ENCODE measurements at regions not wholly inside any gene's neighbourhood (a gene's known extent, or its start where the extent isn't known, plus 50 kb on each side); places are given as distances from the start of the nearest gene placed in this dataset.

DNA sequence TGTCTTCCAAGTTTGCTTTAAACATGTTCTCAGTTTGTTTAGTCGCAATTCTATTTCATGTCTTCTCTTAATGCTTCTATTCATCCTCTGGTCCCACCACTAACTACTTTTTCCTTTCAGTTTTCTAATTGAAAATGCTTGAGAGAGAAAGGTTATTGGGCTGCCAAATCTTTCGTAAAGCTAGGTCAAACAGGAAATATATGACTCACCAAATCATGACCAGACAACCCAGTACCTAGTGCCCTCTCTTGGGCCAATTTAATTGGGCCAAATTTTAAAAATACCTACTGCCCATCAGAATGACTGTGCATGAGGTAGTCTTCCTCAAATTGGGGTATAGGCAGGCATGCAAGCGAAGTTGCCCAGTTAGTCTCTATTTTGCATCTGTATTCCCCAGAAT is 295.4 kb upstream of the PBX1 start:
- no peak for DNase-seq (ENCODE audit: low read depth)
- H3K4me3 ChIP-seq (ENCODE audit: low read length), result no peak overlapping the region
- TF ChIP-seq, protein P1, sequence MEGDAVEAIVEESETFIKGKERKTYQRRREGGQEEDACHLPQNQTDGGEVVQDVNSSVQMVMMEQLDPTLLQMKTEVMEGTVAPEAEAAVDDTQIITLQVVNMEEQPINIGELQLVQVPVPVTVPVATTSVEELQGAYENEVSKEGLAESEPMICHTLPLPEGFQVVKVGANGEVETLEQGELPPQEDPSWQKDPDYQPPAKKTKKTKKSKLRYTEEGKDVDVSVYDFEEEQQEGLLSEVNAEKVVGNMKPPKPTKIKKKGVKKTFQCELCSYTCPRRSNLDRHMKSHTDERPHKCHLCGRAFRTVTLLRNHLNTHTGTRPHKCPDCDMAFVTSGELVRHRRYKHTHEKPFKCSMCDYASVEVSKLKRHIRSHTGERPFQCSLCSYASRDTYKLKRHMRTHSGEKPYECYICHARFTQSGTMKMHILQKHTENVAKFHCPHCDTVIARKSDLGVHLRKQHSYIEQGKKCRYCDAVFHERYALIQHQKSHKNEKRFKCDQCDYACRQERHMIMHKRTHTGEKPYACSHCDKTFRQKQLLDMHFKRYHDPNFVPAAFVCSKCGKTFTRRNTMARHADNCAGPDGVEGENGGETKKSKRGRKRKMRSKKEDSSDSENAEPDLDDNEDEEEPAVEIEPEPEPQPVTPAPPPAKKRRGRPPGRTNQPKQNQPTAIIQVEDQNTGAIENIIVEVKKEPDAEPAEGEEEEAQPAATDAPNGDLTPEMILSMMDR (IDR thresholded peaks at IDR 0.05; ENCODE audit: insufficient read depth, low read depth, low read length, missing control alignments), result no peak

DNA sequence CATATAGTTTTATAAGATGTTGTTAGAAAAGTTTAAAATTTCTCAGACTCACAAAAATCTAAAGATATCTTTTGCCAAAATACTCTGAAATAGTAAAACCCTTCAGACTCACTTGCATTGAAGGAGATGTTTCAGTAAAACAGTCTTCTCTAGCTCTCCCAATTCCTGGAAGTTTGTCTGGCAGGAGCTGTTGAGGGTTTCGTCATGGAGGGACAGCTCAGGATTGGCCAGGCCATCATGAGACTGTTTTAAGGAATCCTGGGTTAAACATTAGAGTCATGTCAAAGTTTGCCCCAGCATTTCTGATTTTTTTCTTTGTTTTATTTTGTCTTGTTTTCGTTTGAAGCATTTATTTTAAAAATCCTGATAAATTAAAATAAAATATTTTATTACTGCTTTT is 293.8 kb upstream of the PBX1 start:
- DNase-seq (ENCODE audit: low read depth), result no peak
- no peak overlapping the region for H3K4me3 ChIP-seq (ENCODE audit: low read length)
- TF ChIP-seq, protein P1 (IDR thresholded peaks at IDR 0.05; ENCODE audit: insufficient read depth, low read depth, low read length, missing control alignments), result no peak

DNA sequence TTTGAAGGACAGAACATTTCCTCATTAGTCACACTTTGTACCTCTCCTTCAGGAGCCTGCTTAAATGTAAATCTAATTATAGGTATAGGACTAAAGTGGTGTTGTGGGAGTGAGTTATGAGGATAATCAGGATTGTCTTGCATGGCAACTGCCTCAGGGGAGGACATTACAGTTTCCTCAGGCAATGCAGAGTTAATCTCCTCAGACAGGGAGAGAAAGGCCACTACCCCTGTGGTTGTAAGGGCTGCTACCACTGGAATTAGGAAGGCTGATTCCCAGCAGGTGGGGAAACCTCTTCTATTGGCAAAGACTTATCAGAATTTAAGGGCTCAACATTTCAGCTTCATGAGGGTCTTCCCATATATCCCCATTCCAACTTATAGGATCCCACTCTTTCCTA is 286.8 kb upstream of the PBX1 start:
- TF ChIP-seq, protein P1 (IDR thresholded peaks at IDR 0.05; ENCODE audit: insufficient read depth, low read depth, low read length, missing control alignments), result no peak
- no peak overlapping the region for H3K4me3 ChIP-seq (ENCODE audit: low read length)
- DNase-seq (ENCODE audit: low read depth), result no peak

DNA sequence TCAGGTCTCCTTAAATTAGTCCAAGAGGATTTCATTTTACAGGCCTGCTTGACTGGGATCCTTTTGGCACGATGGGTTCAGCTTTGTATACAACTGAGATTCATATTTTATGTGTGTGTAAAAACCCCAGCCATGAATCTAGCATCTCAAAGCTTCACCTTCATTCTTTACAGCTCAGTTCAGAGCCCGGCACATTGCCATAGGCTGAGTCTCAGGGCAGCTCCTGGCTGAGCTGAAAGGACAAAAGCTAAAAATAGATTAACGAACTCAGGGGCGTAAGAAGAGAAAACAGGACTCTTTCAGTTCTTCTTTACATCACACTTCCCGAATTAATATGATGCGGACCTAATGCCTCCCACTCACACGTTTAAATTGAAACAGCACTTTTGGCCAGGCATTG is 262.8 kb upstream of the PBX1 start:
- TF ChIP-seq, protein P1 (IDR thresholded peaks at IDR 0.05; ENCODE audit: insufficient read depth, low read depth, low read length, missing control alignments), result no peak
- no peak overlapping the region for H3K4me3 ChIP-seq (ENCODE audit: low read length)
- no peak for DNase-seq (ENCODE audit: low read depth)

DNA sequence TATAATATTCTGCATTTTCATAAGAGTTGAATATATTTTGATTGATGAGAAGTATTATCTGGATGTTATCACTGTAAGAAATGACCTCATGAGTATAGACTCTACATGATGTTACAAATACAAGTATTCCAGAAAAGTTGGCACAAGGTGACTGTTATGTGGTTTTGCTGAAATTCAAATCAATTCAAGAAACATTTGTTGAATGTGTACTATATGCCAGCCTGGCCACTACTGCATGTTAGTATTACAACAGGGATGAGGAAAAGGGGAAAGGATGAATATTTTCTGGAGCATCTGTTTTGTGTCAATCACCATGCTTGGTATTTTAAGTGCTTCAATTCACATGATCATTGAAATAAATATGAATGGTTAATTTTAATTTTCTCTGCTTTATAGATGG is 250.9 kb upstream of the PBX1 start:
- TF ChIP-seq, protein P1 (IDR thresholded peaks at IDR 0.05; ENCODE audit: insufficient read depth, low read depth, low read length, missing control alignments), result no peak

DNA sequence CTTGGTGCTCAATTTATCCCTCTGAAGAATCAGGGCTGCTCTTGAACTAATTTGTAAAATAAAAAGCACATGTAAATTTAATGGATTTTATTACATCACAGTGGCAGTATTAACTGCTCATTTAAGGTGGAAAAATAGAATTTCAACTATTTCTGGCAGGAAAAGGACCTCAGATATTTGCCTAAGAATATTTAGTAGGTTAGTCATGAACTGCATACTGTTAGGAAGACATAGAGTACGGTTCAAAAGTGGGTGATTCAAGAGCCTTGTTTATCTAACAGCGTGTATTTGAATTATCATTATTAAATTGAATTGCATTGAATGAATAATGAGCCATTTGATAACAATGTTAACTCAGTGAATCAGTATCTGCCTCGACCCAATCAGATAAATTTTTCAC is 248.8 kb upstream of the PBX1 start:
- H3K4me3 ChIP-seq (ENCODE audit: low read length), result no peak overlapping the region
- TF ChIP-seq, protein P1 (IDR thresholded peaks at IDR 0.05; ENCODE audit: insufficient read depth, low read depth, low read length, missing control alignments), result no peak
- DNase-seq (ENCODE audit: low read depth), result no peak

More for the DNA sequence above, 250.9 kb upstream of the PBX1 start:
- H3K4me3 ChIP-seq (ENCODE audit: low read length), result no peak overlapping the region
- no peak for DNase-seq (ENCODE audit: low read depth)

DNA sequence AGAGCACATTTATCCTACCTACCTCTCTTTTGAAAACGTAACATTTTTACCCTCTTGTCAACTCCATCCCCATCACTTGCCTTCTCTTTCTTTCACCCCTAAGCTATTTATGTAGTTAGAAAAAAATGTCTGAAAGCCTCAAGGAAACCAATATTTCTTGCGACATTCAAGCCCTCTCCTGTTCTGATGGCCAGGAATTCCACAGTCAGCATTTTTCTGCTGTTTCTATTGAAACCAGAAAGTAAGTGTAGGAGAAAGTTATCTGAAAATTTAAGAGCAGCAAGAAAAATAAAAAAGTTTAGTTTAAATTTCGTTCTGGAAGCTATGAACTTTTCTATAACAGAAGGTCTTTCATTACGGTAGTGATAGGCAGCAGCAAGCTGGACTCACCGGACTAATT is 247.6 kb upstream of the PBX1 start:
- DNase-seq (ENCODE audit: low read depth), result no peak

More for the DNA sequence above, 247.6 kb upstream of the PBX1 start:
- TF ChIP-seq, protein P1 (IDR thresholded peaks at IDR 0.05; ENCODE audit: insufficient read depth, low read depth, low read length, missing control alignments), result no peak
- H3K4me3 ChIP-seq (ENCODE audit: low read length), result no peak overlapping the region

Measured in epithelial cell of esophagus (primary cell).